Lower leg skin (tissue), 4 donors: ENCODE measurements at regions not wholly inside any gene's neighbourhood (a gene's known extent, or its start where the extent isn't known, plus 50 kb on each side); places are given as distances from the start of the nearest gene placed in this dataset.

Experiments used
- DNase-seq, 2 donors: peaks; one replicate each; pipeline ENCODE4 v3.0.0-alpha.2; 2019; ENCODE audit warnings: low spot score in 2 of 2
- H3K4me3 ChIP-seq: fragments of 200-600 bp; sonication (generic); 2 replicates; pipeline ENCODE4 v1.5.1; 2017; ENCODE audit warnings: mild to moderate bottlenecking, low read depth; ENCODE audit not compliant: poor library complexity, severe bottlenecking
- POLR2A ChIP-seq, 2 donors: fragments of 450-650 bp; IDR thresholded peaks; one replicate each; pipeline ENCODE4 v1.6.1; 2016 to 2017; ENCODE audit warnings: antibody characterized with exemption in 2 of 2, mild to moderate bottlenecking in 1 of 2, moderate library complexity in 1 of 2
- WGBS, 2 donors: methylation state at CpG; one replicate each; pipeline ENCODE4 v1.1.5; 2018; 5-methylcytosine and 5-hydroxymethylcytosine counted together
- intact Hi-C: fragments of 100-400 bp; cut with DNase I; formaldehyde crosslinking; loops from one replicate; pipeline ENCODE4 v1.15.0; 2023; ENCODE audit warnings: low total_unique reads
- TF ChIP-seq, protein P1 (sequence below), 3 donors: fragments of 450-650 bp; IDR thresholded peaks; one replicate each; pipeline ENCODE4 v1.5.1; 2016; ENCODE audit warnings: antibody characterized with exemption in 3 of 3, mild to moderate bottlenecking in 3 of 3, moderate library complexity in 2 of 3

DNA sequence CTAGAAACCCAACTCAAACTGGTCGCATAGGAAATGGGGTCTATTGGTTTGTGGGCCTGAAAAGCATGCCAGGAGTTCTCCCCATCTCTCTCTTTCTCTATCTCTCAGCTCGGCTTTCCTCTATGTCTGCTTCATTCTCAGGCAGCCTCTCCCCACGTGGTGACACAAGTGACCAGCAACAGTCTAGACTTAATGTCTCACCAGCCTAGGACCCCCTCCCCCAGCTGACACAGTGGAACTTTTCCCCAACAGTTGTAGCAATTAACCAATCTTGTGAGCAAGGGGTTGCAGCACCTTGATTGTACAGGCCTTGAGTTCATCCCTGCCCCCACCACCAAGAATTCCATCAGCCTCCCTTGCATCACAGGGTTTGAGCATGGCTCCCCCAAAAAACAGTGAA is 159.8 kb upstream of the KIT start:
- intact Hi-C loops: no loop called here
- TF ChIP-seq POLR2A (IDR thresholded peaks at IDR 0.05): no peak
- TF ChIP-seq, protein P1, sequence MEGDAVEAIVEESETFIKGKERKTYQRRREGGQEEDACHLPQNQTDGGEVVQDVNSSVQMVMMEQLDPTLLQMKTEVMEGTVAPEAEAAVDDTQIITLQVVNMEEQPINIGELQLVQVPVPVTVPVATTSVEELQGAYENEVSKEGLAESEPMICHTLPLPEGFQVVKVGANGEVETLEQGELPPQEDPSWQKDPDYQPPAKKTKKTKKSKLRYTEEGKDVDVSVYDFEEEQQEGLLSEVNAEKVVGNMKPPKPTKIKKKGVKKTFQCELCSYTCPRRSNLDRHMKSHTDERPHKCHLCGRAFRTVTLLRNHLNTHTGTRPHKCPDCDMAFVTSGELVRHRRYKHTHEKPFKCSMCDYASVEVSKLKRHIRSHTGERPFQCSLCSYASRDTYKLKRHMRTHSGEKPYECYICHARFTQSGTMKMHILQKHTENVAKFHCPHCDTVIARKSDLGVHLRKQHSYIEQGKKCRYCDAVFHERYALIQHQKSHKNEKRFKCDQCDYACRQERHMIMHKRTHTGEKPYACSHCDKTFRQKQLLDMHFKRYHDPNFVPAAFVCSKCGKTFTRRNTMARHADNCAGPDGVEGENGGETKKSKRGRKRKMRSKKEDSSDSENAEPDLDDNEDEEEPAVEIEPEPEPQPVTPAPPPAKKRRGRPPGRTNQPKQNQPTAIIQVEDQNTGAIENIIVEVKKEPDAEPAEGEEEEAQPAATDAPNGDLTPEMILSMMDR (IDR thresholded peaks at IDR 0.05): no peak
- no peak overlapping the region for H3K4me3 ChIP-seq
- DNase-seq: no peak
- WGBS, 2 donors: 60 to 76% methylated on average over 3 of the region's 3 CpGs

DNA sequence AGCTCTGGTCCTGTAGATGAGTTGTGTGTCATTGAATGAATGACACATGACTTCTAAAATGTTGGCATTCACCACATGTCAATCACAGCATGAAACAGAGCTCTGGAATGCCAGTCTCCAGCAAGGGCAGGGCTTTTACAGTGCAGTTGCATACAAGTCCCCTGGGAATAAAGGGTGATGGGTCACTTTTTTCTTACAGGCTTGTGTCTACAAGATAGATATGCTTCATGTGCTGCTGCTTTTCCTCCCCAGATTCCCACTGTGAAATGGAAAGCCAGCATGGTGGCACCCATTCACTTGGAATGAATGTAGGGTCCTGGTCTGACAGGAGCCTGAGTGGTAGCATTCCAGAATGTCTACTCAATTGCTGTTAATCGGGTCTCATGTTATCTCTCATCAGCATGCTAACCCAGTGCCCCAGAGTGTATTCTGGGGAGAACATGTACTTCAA is 159.1 kb upstream of the KIT start:
- 17 to 26% methylated on average over 1 of the region's 1 CpG for WGBS, 2 donors
- no peak for DNase-seq
- H3K4me3 ChIP-seq: no peak overlapping the region
- intact Hi-C loops: no loop called here
- TF ChIP-seq, protein P1 (IDR thresholded peaks at IDR 0.05): no peak
- no peak for TF ChIP-seq POLR2A (IDR thresholded peaks at IDR 0.05)

DNA sequence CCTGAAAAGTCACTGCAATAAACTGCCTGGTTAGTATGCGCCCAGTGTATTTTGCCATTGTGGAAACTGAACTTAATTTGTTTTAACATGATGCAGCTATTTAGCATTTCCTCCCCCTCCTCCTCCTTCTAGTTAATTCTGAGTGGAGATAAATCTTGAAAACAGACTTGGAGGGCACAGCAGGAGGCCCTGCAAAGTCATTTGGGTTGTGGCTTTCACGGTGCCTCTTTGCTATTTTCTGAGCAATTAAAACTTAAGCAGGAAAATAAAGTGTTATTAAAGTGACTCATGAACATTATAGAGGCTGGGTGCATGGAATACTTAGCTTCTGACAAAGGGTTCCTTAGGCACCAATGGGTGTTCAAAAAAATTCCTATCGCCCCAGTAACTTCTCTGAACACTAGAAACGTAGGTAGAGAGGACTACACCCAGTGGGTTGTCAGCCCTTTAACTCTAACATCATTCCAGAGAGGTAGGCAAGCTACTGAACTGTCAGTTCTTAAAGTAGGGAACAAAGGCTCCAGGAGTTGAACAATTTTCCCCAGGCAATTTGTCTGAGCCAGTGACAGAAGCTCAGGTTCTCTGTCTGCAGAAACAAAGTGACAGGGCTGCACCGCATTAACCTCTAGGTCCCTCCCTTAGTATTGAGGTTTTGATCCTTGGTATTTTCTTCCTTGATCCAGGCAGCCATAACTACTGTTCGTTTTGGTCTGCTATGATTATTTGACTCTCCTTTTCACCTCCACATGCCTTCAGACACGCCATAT is 158.3 kb upstream of the KIT start:
- WGBS, 2 donors: 46 to 54% methylated on average over 7 of the region's 7 CpGs
- DNase-seq: no peak
- intact Hi-C loops: no loop called here
- H3K4me3 ChIP-seq: no peak overlapping the region
- TF ChIP-seq, protein P1 (IDR thresholded peaks at IDR 0.05): no peak
- TF ChIP-seq POLR2A (IDR thresholded peaks at IDR 0.05): no peak

DNA sequence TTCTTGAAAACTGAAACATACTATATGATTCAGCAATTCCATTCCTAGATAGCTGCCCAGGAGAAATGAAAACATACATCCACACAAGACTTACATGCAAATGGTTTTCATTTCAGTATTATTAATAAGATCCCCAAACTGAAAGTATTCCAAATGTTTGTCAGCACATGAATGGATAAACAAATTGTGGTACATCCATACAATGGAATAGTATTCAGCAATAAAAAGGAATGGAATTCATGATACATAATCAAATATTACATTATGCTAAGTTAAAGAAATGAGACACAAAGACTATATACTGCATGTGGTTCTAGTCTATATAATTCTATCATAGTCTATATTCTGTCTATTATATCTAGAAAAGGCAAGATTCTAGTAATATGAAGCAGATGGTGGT is 152.4 kb upstream of the KIT start:
- no peak overlapping the region for H3K4me3 ChIP-seq
- no peak for TF ChIP-seq POLR2A (IDR thresholded peaks at IDR 0.05)
- TF ChIP-seq, protein P1 (IDR thresholded peaks at IDR 0.05): no peak
- DNase-seq: no peak
- intact Hi-C loops: no loop called here

DNA sequence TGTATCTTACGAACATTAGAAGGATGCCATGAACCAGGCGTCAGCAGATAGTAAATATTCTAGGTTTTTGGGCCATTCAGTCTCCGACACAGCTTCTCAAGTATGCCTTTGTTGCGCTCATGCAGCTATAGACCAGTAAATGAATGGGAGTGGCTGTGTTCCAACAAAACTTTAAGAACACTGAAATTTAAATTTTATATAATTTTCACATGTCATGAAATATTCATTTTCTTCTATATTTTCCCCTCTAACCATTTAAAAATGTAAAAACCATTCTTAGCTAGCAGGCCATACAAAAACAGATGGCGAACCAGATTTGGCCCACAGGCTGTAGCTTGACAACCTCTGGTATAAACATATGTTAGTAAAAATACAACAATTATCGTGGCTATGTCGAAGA is 151.8 kb upstream of the KIT start:
- intact Hi-C loops: no loop called here
- TF ChIP-seq, protein P1 (IDR thresholded peaks at IDR 0.05): no peak
- no peak for TF ChIP-seq POLR2A (IDR thresholded peaks at IDR 0.05)
- DNase-seq: no peak
- WGBS, 2 donors: 95 to 97% methylated on average over 7 of the region's 7 CpGs
- no peak overlapping the region for H3K4me3 ChIP-seq

DNA sequence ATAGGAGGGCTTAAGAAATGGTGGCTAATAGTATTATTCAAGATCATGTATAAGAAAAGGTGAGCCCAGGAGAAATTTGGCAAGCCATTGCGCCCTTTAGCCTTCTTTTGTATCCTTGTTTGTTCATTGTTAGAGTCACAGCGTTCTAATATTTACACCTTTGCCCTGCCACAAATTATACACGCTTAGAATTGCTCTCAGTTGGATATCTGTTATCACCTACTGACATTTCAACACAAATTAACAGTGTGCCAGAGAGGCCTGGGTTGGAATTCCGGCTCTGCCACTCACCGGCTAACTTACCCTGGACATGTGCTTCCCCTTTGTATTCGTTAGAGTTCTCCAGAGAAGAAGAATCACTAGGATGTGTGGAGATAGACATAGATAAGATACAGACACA is 148.7 kb upstream of the KIT start:
- no peak for TF ChIP-seq POLR2A (IDR thresholded peaks at IDR 0.05)
- TF ChIP-seq, protein P1 (IDR thresholded peaks at IDR 0.05): no peak
- no peak for DNase-seq
- WGBS, 2 donors: 83 to 92% methylated on average over 6 of the region's 6 CpGs
- H3K4me3 ChIP-seq: no peak overlapping the region
- intact Hi-C loops: no loop called here
